ENCODE measurements at regions not wholly inside any gene's neighbourhood (a gene's known extent, or its start where the extent isn't known, plus 50 kb on each side); places are given as distances from the start of the nearest gene placed in this dataset.

DNA sequence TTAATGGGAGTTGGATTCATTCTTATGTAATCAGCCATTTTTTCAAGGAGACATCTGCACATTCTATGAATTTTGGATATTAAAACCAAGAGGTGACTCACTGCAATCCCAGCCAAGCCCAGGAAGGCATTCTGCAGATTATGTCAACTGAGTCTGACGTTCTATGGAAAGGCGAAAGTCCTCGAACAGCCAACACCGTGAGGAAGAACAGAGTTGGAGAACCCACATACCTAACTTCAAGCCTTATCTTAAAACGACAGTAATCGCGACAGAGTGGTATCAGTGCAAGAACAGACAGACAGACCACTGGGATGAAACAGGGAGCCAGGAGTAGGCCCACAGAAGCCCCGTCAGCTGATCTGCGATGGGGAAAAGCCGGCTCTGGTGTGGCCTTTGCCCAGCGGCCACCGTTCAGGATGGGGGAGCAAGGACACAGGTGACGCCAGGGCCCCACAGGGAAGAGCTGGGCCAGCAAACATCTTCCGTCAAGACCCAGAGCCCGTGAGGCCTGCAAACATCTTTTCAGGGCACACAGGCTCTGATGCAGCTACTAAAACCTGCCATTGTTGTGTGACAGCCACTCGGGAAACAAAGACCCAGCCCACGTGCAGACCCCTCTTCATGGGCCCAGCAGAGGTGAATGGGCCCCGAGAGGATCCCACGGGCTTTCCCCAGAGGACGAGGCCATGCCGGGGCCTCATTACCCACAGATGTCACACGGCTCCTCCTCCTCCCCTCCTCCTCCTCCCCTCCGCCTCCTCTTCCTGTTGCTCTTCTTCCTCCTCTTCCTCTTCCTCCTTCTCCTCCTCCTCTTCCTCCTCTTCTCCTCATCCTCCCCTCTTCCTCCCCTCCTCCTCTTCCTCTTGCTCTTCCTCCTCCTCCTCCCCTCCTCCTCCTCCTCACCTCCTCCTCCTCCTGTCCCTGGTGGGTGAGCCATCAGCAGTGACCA, 277.6 kb downstream of the ADGRD1 start (continued):
- no peak for TF ChIP-seq NCOA2 (IDR thresholded peaks at IDR 0.05; ENCODE audit: partially characterized antibody in 2 of 2)
- TF ChIP-seq ZNF12 (CRISPR knock-in tag; IDR thresholded peaks at IDR 0.05): no peak
- no peak for TF ChIP-seq ZNF449 (CRISPR knock-in tag; IDR thresholded peaks at IDR 0.05)
- TF ChIP-seq HOXB6 (CRISPR knock-in tag; IDR thresholded peaks at IDR 0.05; ENCODE audit: borderline replicate concordance): no peak
- no peak for TF ChIP-seq U2AF1 (optimal IDR thresholded peaks at IDR 0.05; ENCODE audit: low read depth, low read length)
- no peak for TF ChIP-seq RBM15 (IDR thresholded peaks at IDR 0.05; ENCODE audit: insufficient read depth, low read length)
- no peak for TF ChIP-seq NR4A1 (CRISPR knock-in tag; IDR thresholded peaks at IDR 0.05)
- TF ChIP-seq NR4A1 (tag; IDR thresholded peaks at IDR 0.05): 0 out of 2 replicates have a peak, but pooled peaks have one; percentile 17
- TF ChIP-seq, protein P1, sequence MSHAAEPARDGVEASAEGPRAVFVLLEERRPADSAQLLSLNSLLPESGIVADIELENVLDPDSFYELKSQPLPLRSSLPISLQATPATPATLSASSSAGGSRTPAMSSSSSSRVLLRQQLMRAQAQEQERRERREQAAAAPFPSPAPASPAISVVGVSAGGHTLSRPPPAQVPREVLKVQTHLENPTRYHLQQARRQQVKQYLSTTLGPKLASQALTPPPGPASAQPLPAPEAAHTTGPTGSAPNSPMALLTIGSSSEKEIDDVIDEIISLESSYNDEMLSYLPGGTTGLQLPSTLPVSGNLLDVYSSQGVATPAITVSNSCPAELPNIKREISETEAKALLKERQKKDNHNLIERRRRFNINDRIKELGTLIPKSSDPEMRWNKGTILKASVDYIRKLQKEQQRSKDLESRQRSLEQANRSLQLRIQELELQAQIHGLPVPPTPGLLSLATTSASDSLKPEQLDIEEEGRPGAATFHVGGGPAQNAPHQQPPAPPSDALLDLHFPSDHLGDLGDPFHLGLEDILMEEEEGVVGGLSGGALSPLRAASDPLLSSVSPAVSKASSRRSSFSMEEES (CRISPR knock-in tag; IDR thresholded peaks at IDR 0.05): no peak
- TF ChIP-seq SIN3A (IDR thresholded peaks at IDR 0.05; ENCODE audit: borderline replicate concordance in 2 of 2, control insufficient read depth in 1 of 2, low read depth in 2 of 2, low read length in 2 of 2): no peak
- TF ChIP-seq HIVEP1 (CRISPR knock-in tag; IDR thresholded peaks at IDR 0.05): no peak
- no peak for TF ChIP-seq EP400 (IDR thresholded peaks at IDR 0.05)
- no peak for TF ChIP-seq ZNF431 (CRISPR knock-in tag; IDR thresholded peaks at IDR 0.05)
- no peak for TF ChIP-seq SIN3B (IDR thresholded peaks at IDR 0.05; ENCODE audit: low read depth)
- peak; percentile 72 for TF ChIP-seq NCOR1 (IDR thresholded peaks at IDR 0.05)
- peak; percentile 63; the same call in 1 of the 2 replicates for TF ChIP-seq HDGF (IDR thresholded peaks at IDR 0.05)
- peak; percentile 48; the same call in 1 of the 2 replicates for TF ChIP-seq CXXC5 (CRISPR knock-in tag; IDR thresholded peaks at IDR 0.05)
- TF ChIP-seq EWSR1 (IDR thresholded peaks at IDR 0.05; ENCODE audit: borderline replicate concordance, low read depth, partially characterized antibody): no peak
- peak in 1 of 2 experiments; percentile 65; a peak in 2 of 4 replicates for TF ChIP-seq RCOR1 (IDR thresholded peaks at IDR 0.05; ENCODE audit: borderline replicate concordance in 1 of 2, low read depth in 2 of 2, low read length in 2 of 2)
- TF ChIP-seq ZNF785 (CRISPR knock-in tag; IDR thresholded peaks at IDR 0.05): no peak
- no peak for TF ChIP-seq TCF7L2 (IDR thresholded peaks at IDR 0.05; ENCODE audit: low read depth, low read length)
- no peak for TF ChIP-seq DNMT1 (IDR thresholded peaks at IDR 0.05)
- peak in 1 of 2 experiments; percentile 55; a peak in 1 of 4 replicates for TF ChIP-seq HDAC1 (IDR thresholded peaks at IDR 0.05)
- TF ChIP-seq ETS2 (tag; IDR thresholded peaks at IDR 0.05; ENCODE audit: borderline replicate concordance, poor library complexity, severe bottlenecking): no peak
